ENCODE measurements at regions not wholly inside any gene's neighbourhood (a gene's known extent, or its start where the extent isn't known, plus 50 kb on each side); places are given as distances from the start of the nearest gene placed in this dataset.

GRCh38 chr16:85395913-85396878 lies 216.9 kb upstream of the GSE1 start:
- TF ChIP-seq CTCF (IDR thresholded peaks at IDR 0.05; ENCODE audit: poor library complexity) = no peak
- TF ChIP-seq EZH2phosphoT487 (IDR thresholded peaks at IDR 0.05; ENCODE audit: low read depth, severe bottlenecking, unreplicated experiment) = no peak
- TF ChIP-seq EZH2 (IDR thresholded peaks at IDR 0.05; ENCODE audit: borderline replicate concordance) = no peak

Measured in hepatocyte (in vitro differentiated cells).